ENCODE measurements at regions not wholly inside any gene's neighbourhood (a gene's known extent, or its start where the extent isn't known, plus 50 kb on each side); places are given as distances from the start of the nearest gene placed in this dataset.
"Not testable (repeated sequence)": the region's sequence is repeated elsewhere in the genome, so short reads cannot be mapped to it uniquely, and the experiment has no call there.

DNA sequence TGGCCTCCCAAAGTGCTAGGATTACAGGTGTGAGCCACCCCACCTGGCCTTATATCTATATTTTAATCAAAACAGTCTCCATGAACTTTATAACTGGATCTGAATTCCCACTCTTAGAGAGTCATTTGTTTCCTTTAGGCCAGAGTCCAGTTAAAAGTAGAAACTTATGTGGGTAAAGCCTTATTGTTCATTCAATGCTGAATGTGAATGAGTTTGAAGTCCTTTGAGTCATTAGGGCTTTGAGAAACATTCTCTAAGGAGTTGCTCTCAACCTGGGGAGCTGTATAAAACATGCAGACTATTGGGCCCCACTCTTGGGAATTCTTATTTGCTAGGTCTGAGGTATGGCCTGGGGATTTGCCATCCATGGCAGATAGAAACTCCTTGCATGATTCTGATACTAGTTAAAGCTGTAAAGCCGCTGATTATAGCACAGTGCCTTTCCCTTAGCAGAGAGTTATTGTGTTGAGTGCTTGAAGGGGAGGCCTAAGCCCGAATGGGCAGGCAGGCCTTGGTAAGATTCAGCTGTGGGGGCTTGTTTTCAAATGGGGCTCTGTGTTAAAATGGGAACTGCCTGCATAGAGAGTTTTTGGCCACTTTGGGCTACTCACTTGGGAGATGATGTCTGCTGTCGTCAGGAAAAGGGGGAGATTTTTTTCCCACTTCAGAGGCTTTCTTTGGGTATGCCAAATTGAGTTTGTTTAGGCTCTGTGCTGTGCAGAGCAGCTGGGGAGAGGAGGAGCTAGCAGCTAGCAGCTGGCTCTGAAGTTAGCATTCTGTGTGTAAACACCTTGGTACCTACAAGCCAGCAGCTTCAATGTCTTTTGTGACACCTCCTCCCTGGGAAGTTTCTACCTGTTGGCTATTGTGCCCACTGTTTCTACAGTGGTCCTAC is 117.5 kb downstream of the DACT1 start:
- no peaks in the 10 kb centered on the region for H3K27me3 ChIP-seq (ENCODE audit: control insufficient read depth, insufficient read depth, low read length)
- DNase-seq: peak; percentile 22
- no peaks in the 10 kb centered on the region for H3K36me3 ChIP-seq (replicated peaks; ENCODE audit: control insufficient read depth, insufficient read depth, low read length)
- no peak overlapping the region for H3K4me3 ChIP-seq (ENCODE audit: insufficient read depth, low read depth, low read length)

GRCh38 chr14:58760121-58760520 is 122.4 kb downstream of the DACT1 start:
- Histone ChIP-seq H3K27me3 (ENCODE audit: control insufficient read depth, insufficient read depth, low read length) (no peaks in the 10 kb centered on the region; the same call in 1 of the 2 replicates), H3K36me3 (replicated peaks; ENCODE audit: control insufficient read depth, insufficient read depth, low read length) (no peaks in the 10 kb centered on the region), H3K4me3 (ENCODE audit: insufficient read depth, low read depth, low read length) (no peak overlapping the region)
- DNase-seq: no peak

DNA sequence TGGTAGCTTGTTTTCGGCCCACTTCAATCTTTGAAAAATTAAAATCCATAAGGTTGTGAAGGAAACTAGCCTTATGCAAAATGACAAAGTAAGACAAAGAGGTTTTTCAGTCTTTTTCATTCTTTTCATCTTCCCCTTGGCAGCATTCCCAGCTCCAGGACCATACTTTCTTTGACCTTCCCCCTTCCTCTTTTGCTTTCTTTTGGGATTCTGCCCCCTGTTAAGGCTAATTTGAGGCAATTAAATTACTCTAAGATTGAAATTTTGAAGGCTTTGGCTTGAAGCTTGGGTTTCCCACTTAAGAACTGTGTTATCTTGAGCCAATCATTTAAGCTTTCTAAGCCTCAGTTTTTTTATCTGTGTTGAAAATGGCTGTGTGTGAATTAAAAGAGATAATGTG is 124.9 kb downstream of the DACT1 start:
- Histone ChIP-seq H3K27me3 (ENCODE audit: control insufficient read depth, insufficient read depth, low read length) (peaks cover 9% of the 10 kb centered on the region), H3K36me3 (replicated peaks; ENCODE audit: control insufficient read depth, insufficient read depth, low read length) (no peaks in the 10 kb centered on the region), H3K4me3 (ENCODE audit: insufficient read depth, low read depth, low read length) (no peak overlapping the region)
- no peak for DNase-seq

- DNase-seq: no peak
- Histone ChIP-seq H3K36me3 (replicated peaks; ENCODE audit: control insufficient read depth, insufficient read depth, low read length) (no peaks in the 10 kb centered on the region), H3K4me3 (ENCODE audit: insufficient read depth, low read depth, low read length) (no peak overlapping the region), H3K27me3 (ENCODE audit: control insufficient read depth, insufficient read depth, low read length) (peaks cover 9% of the 10 kb centered on the region)
These were observed 125.4 kb downstream of the DACT1 start for GRCh38 chr14:58763210-58763609.

DNA sequence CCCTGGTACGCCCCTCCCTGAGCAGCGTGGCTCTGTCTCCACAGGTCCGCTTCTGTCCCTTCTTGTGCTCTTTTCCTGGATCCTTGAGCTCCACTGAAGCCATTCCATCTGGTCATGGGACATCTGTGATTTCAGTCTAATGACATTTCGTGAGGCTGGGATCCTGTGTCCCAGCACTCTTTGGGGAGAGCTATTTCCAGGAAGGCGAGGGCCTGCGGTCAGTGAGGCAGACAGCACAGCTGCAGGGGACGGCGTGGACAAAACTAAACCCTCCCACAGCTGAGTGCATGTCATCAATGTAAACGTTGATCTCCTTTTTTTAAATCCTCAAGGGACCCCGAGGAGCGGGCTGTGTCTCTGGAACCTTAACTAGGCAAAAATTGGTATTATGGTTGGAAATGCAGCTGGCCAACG is 127.7 kb downstream of the DACT1 start:
- Histone ChIP-seq H3K36me3 (replicated peaks; ENCODE audit: control insufficient read depth, insufficient read depth, low read length) (no peaks in the 10 kb centered on the region), H3K4me3 (ENCODE audit: insufficient read depth, low read depth, low read length) (no peak overlapping the region), H3K27me3 (ENCODE audit: control insufficient read depth, insufficient read depth, low read length) (peaks cover 9% of the 10 kb centered on the region)
- no peak for DNase-seq

DNA sequence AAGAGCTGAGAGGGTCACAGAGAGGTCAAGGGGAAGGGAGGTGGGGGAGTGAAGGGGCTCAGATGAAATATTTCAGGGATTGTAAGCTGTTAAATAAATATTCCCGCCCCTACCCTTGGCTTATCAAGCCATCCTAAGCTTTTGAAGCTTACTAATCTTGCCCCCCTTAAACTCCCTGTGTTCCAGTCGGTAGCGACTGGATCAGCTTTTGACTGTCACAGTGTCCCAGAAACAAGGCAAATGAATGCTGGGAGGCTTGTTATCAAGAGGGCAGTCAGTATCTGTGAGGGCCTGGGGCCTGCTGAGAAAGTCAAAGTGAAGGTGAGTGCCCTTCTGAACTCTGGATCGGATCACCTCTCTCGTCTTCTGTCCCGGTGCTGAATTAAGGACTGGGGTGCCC is 128.1 kb downstream of the DACT1 start:
- no peaks in the 10 kb centered on the region for H3K36me3 ChIP-seq (replicated peaks; ENCODE audit: control insufficient read depth, insufficient read depth, low read length)
- H3K4me3 ChIP-seq (ENCODE audit: insufficient read depth, low read depth, low read length): no peak overlapping the region
- peaks cover 9% of the 10 kb centered on the region for H3K27me3 ChIP-seq (ENCODE audit: control insufficient read depth, insufficient read depth, low read length)
- no peak for DNase-seq

- H3K4me3 ChIP-seq (ENCODE audit: insufficient read depth, low read depth, low read length): no peak overlapping the region
- peaks cover 9% of the 10 kb centered on the region for H3K27me3 ChIP-seq (ENCODE audit: control insufficient read depth, insufficient read depth, low read length)
- no peaks in the 10 kb centered on the region for H3K36me3 ChIP-seq (replicated peaks; ENCODE audit: control insufficient read depth, insufficient read depth, low read length)
- peak; percentile 69 for DNase-seq
These were observed 131.4 kb downstream of the DACT1 start for GRCh38 chr14:58769011-58769643.

- DNase-seq: no peak
- Histone ChIP-seq H3K36me3 (replicated peaks; ENCODE audit: control insufficient read depth, insufficient read depth, low read length) (no peaks in the 10 kb centered on the region), H3K27me3 (ENCODE audit: control insufficient read depth, insufficient read depth, low read length) (peaks cover 9% of the 10 kb centered on the region), H3K4me3 (ENCODE audit: insufficient read depth, low read depth, low read length) (no peak overlapping the region)
These were observed 132.0 kb downstream of the DACT1 start for GRCh38 chr14:58769771-58770170.

DNA sequence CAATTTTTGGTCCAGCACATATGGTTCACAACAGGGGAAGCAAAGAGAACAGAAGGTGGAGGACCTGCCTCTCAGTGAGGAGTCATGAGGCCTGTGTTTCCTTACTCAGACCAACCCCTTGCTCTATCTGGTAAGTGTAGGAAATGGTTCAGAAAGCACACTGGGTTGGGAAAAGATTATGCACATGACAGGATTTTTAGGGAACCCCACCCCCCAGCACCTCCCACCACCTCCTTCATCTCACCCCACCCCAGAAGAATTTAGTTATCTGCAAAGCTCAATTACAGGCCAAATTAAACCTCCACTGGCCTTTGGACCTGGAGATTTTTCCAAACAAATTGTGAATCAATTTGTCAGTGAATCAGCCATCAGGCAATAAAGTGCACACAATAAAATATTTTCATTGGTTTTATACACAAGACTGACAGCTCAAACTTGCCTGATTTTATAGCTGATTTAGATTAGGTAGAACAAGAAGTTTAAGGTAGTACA is 132.8 kb downstream of the DACT1 start:
- peaks cover 8% of the 10 kb centered on the region; the same call in 1 of the 2 replicates for H3K27me3 ChIP-seq (ENCODE audit: control insufficient read depth, insufficient read depth, low read length)
- DNase-seq: no peak
- no peak overlapping the region for H3K4me3 ChIP-seq (ENCODE audit: insufficient read depth, low read depth, low read length)
- H3K36me3 ChIP-seq (replicated peaks; ENCODE audit: control insufficient read depth, insufficient read depth, low read length): no peaks in the 10 kb centered on the region

DNA sequence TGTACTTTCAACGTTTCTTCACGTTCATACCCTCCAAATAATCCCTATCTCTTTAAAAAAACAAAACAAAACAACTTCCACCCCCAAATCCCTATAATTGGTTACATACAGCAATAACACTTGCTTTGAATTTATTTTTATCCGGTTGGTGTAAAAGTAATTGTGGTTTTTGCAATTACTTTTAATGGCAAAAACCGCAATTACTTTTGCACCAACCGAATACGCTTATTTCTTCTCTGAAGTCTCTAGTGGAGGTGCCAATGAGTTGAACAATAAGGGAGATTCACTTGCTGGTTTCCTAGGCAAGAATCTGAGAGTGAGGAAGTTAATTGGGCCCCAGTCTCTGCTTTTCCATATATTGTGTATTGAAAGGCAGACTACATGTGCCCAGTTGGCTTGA is 133.3 kb downstream of the DACT1 start:
- no peaks in the 10 kb centered on the region for H3K36me3 ChIP-seq (replicated peaks; ENCODE audit: control insufficient read depth, insufficient read depth, low read length)
- H3K27me3 ChIP-seq (ENCODE audit: control insufficient read depth, insufficient read depth, low read length): peaks cover 8% of the 10 kb centered on the region; the same call in 1 of the 2 replicates
- DNase-seq: no peak
- H3K4me3 ChIP-seq (ENCODE audit: insufficient read depth, low read depth, low read length): no peak overlapping the region

DNA sequence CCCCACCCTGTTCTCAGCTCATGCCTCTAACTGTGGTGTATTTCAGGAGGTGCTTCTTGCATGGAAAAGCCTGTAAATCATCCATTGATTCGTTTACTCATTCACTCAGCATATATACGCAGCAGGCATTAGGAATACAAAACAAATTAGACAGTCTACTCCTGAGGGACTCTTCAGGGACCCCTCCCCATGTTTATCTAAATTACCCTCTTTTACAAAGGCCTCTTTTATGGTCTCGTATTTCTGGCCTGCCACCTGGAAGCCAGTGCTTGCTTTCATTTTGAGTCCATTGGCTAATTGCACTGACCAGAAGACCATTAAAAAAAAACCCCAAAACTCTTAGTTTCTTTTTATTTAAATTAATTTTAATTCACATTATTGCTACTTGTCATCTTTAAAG is 134.4 kb downstream of the DACT1 start:
- Histone ChIP-seq H3K4me3 (ENCODE audit: insufficient read depth, low read depth, low read length) (no peak overlapping the region), H3K36me3 (replicated peaks; ENCODE audit: control insufficient read depth, insufficient read depth, low read length) (no peaks in the 10 kb centered on the region), H3K27me3 (ENCODE audit: control insufficient read depth, insufficient read depth, low read length) (peaks cover 4% of the 10 kb centered on the region; the same call in 1 of the 2 replicates)
- no peak for DNase-seq

DNA sequence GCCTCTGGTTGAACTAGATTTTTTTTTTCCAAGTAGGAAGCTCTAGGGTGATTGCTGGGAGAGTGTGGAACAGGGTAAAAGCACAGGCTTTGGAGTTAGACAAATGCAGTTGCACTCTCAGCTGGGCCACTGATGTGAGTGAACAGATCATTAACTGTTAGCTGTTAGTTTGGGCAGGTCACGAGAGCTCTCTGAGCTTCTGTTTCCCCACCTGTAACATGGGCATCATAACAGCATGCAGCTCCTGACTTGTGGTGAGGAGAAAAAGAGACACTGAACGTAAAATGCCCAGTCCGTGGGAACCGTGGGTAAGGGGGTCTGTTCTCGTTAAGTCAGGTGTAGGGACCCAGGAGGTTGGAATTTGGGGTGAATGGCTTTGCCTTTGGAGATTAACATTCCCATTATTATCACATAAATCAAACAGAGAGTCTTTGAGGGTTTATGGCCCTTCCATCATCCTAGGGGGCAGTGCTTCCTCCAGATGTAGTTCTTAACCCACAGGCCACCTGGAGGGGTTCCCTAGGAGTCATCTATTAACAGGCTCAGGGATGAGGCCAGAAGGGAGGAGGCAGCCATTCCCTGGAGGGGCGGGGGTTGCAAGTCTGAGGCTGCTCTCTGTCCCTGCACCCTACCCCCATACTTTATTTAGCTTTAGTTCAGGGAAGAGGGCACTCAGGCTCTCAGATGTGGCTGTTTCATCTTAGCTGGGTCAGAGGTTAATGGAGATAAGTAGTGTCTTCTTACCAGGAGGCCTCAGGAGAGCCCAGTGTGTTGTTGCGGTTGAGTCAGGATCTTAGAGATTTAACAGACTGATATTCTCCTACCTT is 135.2 kb downstream of the DACT1 start:
- no peak overlapping the region for H3K4me3 ChIP-seq (ENCODE audit: insufficient read depth, low read depth, low read length)
- peak; percentile 36 for DNase-seq
- H3K36me3 ChIP-seq (replicated peaks; ENCODE audit: control insufficient read depth, insufficient read depth, low read length): no peaks in the 10 kb centered on the region

DNA sequence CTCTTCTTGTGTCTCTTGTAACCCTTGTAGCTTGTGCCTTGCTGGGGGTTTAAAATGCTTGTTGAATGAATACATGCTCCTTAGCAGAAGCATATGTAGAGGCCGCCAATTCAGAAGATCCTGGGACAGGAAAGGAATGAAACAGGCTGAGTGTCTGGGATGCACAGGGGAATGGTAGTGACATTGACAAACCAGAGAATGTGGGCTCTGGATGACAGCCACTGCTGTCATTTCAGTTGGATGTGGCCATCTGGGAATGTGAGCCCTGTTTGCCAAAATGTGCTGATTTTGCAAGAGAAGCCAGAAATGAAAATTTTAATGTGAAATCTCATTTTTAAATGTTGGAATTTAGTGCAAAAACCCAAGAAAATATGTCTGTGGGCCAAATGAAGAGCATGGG is 136.8 kb downstream of the DACT1 start:
- no peak overlapping the region for H3K4me3 ChIP-seq (ENCODE audit: insufficient read depth, low read depth, low read length)
- no peaks in the 10 kb centered on the region for H3K36me3 ChIP-seq (replicated peaks; ENCODE audit: control insufficient read depth, insufficient read depth, low read length)
- H3K27me3 ChIP-seq (ENCODE audit: control insufficient read depth, insufficient read depth, low read length): no peaks in the 10 kb centered on the region
- no peak for DNase-seq

More for the DNA sequence above, 135.2 kb downstream of the DACT1 start:
- no peaks in the 10 kb centered on the region for H3K27me3 ChIP-seq (ENCODE audit: control insufficient read depth, insufficient read depth, low read length)

GRCh38 chr14:58775130-58775529 is 137.4 kb downstream of the DACT1 start:
- H3K27me3 ChIP-seq (ENCODE audit: control insufficient read depth, insufficient read depth, low read length); H3K36me3 ChIP-seq (replicated peaks; ENCODE audit: control insufficient read depth, insufficient read depth, low read length); DNase-seq; H3K4me3 ChIP-seq (ENCODE audit: insufficient read depth, low read depth, low read length): not testable (repeated sequence)

All from H7 (cell line).